ENCODE measurements at regions not wholly inside any gene's neighbourhood (a gene's known extent, or its start where the extent isn't known, plus 50 kb on each side); places are given as distances from the start of the nearest gene placed in this dataset.

GRCh38 chr2:78082555-78082954 lies 560.4 kb upstream of the LRRTM4 start:
- Histone ChIP-seq H4K20me1 (ENCODE audit: insufficient read depth, low read length) (no peaks in the 10 kb centered on the region), H3K27ac (ENCODE audit: low read depth, low read length, poor library complexity, severe bottlenecking) (no peak overlapping the region), H3K36me3 (ENCODE audit: insufficient read depth, low read length) (no peaks in the 10 kb centered on the region), H3K4me2 (ENCODE audit: low read length) (no peak overlapping the region), H3K4me3 (ENCODE audit: low read depth, low read length, poor library complexity, severe bottlenecking) (no peak overlapping the region), H3K4me1 (ENCODE audit: insufficient read depth, low read length, severe bottlenecking) (no peaks in the 10 kb centered on the region), H3K79me2 (ENCODE audit: insufficient read depth, low read length) (no peaks in the 10 kb centered on the region), H3K9me2 (ENCODE audit: low read depth, low read length) (no peaks in the 10 kb centered on the region), H3K9me3 (ENCODE audit: low read length) (no peaks in the 10 kb centered on the region), H3K9ac (ENCODE audit: low read length) (no peak overlapping the region), H3K27me3 (ENCODE audit: insufficient read depth, low read length) (no peaks in the 10 kb centered on the region), H3F3A (ENCODE audit: insufficient read depth, low read length) (no peaks in the 10 kb centered on the region), H2AFZ (ENCODE audit: low read length) (no peak overlapping the region)
- TF ChIP-seq EZH2 (IDR thresholded peaks at IDR 0.05; ENCODE audit: borderline replicate concordance, low read length) (no peak), CTCF (IDR thresholded peaks at IDR 0.05; ENCODE audit: low read length) (no peak)

DNA sequence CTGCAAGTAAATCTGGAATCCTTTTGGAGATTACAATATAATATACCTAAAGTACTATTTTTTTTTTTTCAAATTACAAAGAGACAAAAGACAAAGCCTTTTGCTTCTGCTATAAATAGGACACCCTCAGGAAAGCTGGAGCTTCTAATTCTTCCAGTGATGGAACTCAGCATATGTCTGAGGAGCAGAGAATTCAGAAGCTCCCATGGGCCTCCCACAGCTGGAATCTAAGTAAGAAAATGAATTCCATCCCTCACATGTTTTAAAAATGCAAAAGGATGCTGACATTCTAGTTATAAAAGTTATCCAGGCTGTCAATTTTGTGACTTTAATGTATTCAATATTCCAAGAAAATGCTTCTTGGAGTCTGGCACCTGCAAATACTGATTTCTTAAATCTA lies 571.3 kb upstream of the LRRTM4 start:
- H3K4me3 ChIP-seq (ENCODE audit: low read depth, low read length, poor library complexity, severe bottlenecking), result no peak overlapping the region
- no peak overlapping the region for H2AFZ ChIP-seq (ENCODE audit: low read length)
- TF ChIP-seq EZH2 (IDR thresholded peaks at IDR 0.05; ENCODE audit: borderline replicate concordance, low read length) (no peak), CTCF (IDR thresholded peaks at IDR 0.05; ENCODE audit: low read length) (no peak)
- no peak overlapping the region for H3K9ac ChIP-seq (ENCODE audit: low read length)
- H3K4me2 ChIP-seq (ENCODE audit: low read length), result no peak overlapping the region
- no peaks in the 10 kb centered on the region for H3K36me3 ChIP-seq (ENCODE audit: insufficient read depth, low read length)
- no peak overlapping the region for H3K27ac ChIP-seq (ENCODE audit: low read depth, low read length, poor library complexity, severe bottlenecking)
- no peaks in the 10 kb centered on the region for H3F3A ChIP-seq (ENCODE audit: insufficient read depth, low read length)
- H3K4me1 ChIP-seq (ENCODE audit: insufficient read depth, low read length, severe bottlenecking), result no peaks in the 10 kb centered on the region
- no peaks in the 10 kb centered on the region for H3K27me3 ChIP-seq (ENCODE audit: insufficient read depth, low read length)
- no peaks in the 10 kb centered on the region for H3K9me2 ChIP-seq (ENCODE audit: low read depth, low read length)
- no peaks in the 10 kb centered on the region for H3K79me2 ChIP-seq (ENCODE audit: insufficient read depth, low read length)
- no peaks in the 10 kb centered on the region for H4K20me1 ChIP-seq (ENCODE audit: insufficient read depth, low read length)
- no peaks in the 10 kb centered on the region for H3K9me3 ChIP-seq (ENCODE audit: low read length)

DNA sequence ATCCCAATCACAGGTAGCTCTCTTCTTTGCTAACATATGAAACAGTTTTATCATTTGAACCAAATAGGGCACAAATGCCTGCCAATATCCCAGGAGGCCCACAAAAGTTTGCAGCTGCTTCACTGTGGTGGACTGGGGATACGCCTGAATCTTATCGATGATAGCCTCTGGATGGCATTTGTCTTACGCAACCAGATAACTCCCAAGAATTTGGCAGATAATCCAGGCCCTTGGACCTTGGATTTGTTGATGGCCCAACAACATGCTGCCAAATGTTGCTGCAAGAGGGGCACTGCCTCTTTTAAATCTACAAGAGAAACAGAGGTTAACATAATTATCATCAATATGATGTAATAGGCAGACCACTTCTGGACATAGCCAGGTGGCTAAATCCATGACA lies 587.1 kb upstream of the LRRTM4 start:
- Histone ChIP-seq H3K9ac (ENCODE audit: low read length) (no peak overlapping the region), H3K4me3 (ENCODE audit: low read depth, low read length, poor library complexity, severe bottlenecking) (no peak overlapping the region), H3K9me2 (ENCODE audit: low read depth, low read length) (no peaks in the 10 kb centered on the region), H3K36me3 (ENCODE audit: insufficient read depth, low read length) (no peaks in the 10 kb centered on the region), H4K20me1 (ENCODE audit: insufficient read depth, low read length) (no peaks in the 10 kb centered on the region), H3K79me2 (ENCODE audit: insufficient read depth, low read length) (no peaks in the 10 kb centered on the region), H3K4me1 (ENCODE audit: insufficient read depth, low read length, severe bottlenecking) (no peaks in the 10 kb centered on the region), H3F3A (ENCODE audit: insufficient read depth, low read length) (no peaks in the 10 kb centered on the region), H3K9me3 (ENCODE audit: low read length) (no peaks in the 10 kb centered on the region), H2AFZ (ENCODE audit: low read length) (no peak overlapping the region), H3K27me3 (ENCODE audit: insufficient read depth, low read length) (no peaks in the 10 kb centered on the region), H3K4me2 (ENCODE audit: low read length) (no peak overlapping the region), H3K27ac (ENCODE audit: low read depth, low read length, poor library complexity, severe bottlenecking) (no peak overlapping the region)
- TF ChIP-seq EZH2 (IDR thresholded peaks at IDR 0.05; ENCODE audit: borderline replicate concordance, low read length), result no peak

DNA sequence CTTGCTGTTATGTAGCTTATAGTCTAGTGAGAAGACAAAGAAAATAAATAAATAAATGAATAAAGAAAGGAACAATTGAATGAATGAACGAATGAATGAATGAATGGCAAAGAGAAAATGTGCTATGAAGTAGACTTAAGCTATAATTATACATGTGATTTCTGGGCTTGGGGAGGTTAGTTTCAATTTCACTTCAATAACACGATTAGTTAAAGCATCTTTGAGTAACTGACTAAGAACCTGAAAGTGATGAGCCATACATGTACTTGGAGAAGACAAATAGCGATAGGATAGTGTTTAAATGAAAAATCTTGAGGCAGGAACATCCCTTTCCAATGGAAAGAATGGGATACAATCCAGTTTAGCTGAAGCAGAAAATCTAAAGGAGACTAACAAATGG lies 593.1 kb upstream of the LRRTM4 start:
- Histone ChIP-seq H3K9ac (ENCODE audit: low read length) (no peak overlapping the region), H3K4me2 (ENCODE audit: low read length) (no peak overlapping the region), H4K20me1 (ENCODE audit: insufficient read depth, low read length) (no peaks in the 10 kb centered on the region), H3K27me3 (ENCODE audit: insufficient read depth, low read length) (no peaks in the 10 kb centered on the region), H3F3A (ENCODE audit: insufficient read depth, low read length) (no peaks in the 10 kb centered on the region), H3K4me1 (ENCODE audit: insufficient read depth, low read length, severe bottlenecking) (no peaks in the 10 kb centered on the region), H2AFZ (ENCODE audit: low read length) (no peak overlapping the region), H3K9me2 (ENCODE audit: low read depth, low read length) (no peaks in the 10 kb centered on the region), H3K4me3 (ENCODE audit: low read depth, low read length, poor library complexity, severe bottlenecking) (no peak overlapping the region), H3K9me3 (ENCODE audit: low read length) (no peaks in the 10 kb centered on the region), H3K36me3 (ENCODE audit: insufficient read depth, low read length) (no peaks in the 10 kb centered on the region), H3K79me2 (ENCODE audit: insufficient read depth, low read length) (no peaks in the 10 kb centered on the region), H3K27ac (ENCODE audit: low read depth, low read length, poor library complexity, severe bottlenecking) (no peak overlapping the region)
- TF ChIP-seq EZH2 (IDR thresholded peaks at IDR 0.05; ENCODE audit: borderline replicate concordance, low read length) (no peak), CTCF (IDR thresholded peaks at IDR 0.05; ENCODE audit: low read length) (no peak)

Measured in OCI-LY1 (cell line).